GM23248 (cell line): ENCODE measurements at regions not wholly inside any gene's neighbourhood (a gene's known extent, or its start where the extent isn't known, plus 50 kb on each side); places are given as distances from the start of the nearest gene placed in this dataset.

ENCODE experiments used
- EZH2 ChIP-seq: fragments of 200-600 bp; sonication (generic); IDR thresholded peaks from 2 replicates; pipeline ENCODE4 v1.6.1; 2018; ENCODE audit warnings: antibody characterized with exemption, mild to moderate bottlenecking; ENCODE audit not compliant: insufficient read depth, poor library complexity, severe bottlenecking
- EZH2phosphoT487 ChIP-seq: fragments of 200-600 bp; sonication (generic); IDR thresholded peaks from 2 replicates; pipeline ENCODE4 v1.6.1; 2018; ENCODE audit warnings: antibody characterized with exemption, moderate library complexity, mild to moderate bottlenecking, low read depth; ENCODE audit not compliant: insufficient read depth

DNA sequence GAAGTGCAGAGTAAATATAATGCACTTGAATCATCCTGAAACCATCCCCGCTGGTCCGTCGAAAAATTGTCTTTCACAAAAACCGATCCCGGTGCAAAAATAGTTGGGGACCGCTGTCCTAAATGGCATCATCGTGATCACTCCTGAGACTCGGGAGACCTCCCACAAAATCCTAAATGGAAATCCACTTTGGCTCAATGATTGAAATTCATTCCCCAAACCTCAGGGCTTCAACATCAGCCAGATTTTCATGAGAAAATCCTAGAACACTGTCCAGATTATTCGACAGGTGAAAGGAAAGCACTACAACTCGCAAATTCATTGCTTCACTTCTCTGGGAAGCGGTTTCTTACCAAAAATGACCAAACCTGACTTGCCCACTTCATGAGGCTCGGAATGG, 335.3 kb upstream of the ZNF507 start:
- TF ChIP-seq EZH2 (no peak), EZH2phosphoT487 (no peak)
